HEK293 (cell line): ENCODE measurements at regions not wholly inside any gene's neighbourhood (a gene's known extent, or its start where the extent isn't known, plus 50 kb on each side); places are given as distances from the start of the nearest gene placed in this dataset.

Experiments
- CTCF ChIA-PET: fragments of 350-600 bp; formaldehyde crosslinking; extraction: SDS; loops from one replicate; lab custom pipeline; 2021; ENCODE audit warnings: antibody characterized with exemption; lab: Yijun Ruan, JAX
- POLR2A ChIA-PET: fragments of 300-600 bp; formaldehyde crosslinking; extraction: SDS; loops from one replicate; lab custom pipeline; 2020; ENCODE audit warnings: antibody characterized with exemption, inconsistent platforms; lab: Yijun Ruan, JAX
- H3K27ac ChIP-seq: fragments of 200-500 bp; sonication (Bioruptor generic); 2 replicates; pipeline ENCODE4 v1.5.1; 2014; ENCODE audit warnings: low read depth, low read length, control low read depth, inconsistent platforms; ENCODE audit errors: extremely low read depth
- H3K36me3 ChIP-seq, 2 experiments: fragments of 200-500 bp in 1 of 2; sonication (Bioruptor generic) in 1 of 2; 1 replicate in 1 of 2; 2 replicates in 1 of 2; pipeline ENCODE4 v1.5.1; 2014 to 2017; ENCODE audit warnings: inconsistent platforms in 2 of 2, low read length in 2 of 2; ENCODE audit not compliant: control insufficient read depth in 2 of 2, insufficient read depth in 1 of 2
- H3K4me1 ChIP-seq: fragments of 200-500 bp; sonication (Bioruptor generic); 2 replicates; pipeline ENCODE4 v1.5.1; 2014; ENCODE audit warnings: mild to moderate bottlenecking, low read length, inconsistent platforms; ENCODE audit not compliant: control insufficient read depth, insufficient read depth
- H3K4me3 ChIP-seq: 2 replicates; pipeline ENCODE4 v1.5.1; 2011; ENCODE audit warnings: low read depth, mild to moderate bottlenecking, control low read depth, low read length, moderate library complexity
- H3K9me3 ChIP-seq: fragments of 200-500 bp; sonication (Bioruptor generic); 2 replicates; pipeline ENCODE4 v1.5.1; 2014; ENCODE audit warnings: low read depth, low read length, inconsistent platforms; ENCODE audit not compliant: control insufficient read depth, insufficient read depth
- KLF16 ChIP-seq: fragments of 450-650 bp; formaldehyde crosslinking; IDR thresholded peaks from 2 replicates; pipeline ENCODE4 v1.5.1; 2017; ENCODE audit warnings: missing biosample characterization, missing genetic modification characterization
- KLF9 ChIP-seq: fragments of 450-650 bp; formaldehyde crosslinking; IDR thresholded peaks from 2 replicates; pipeline ENCODE4 v1.5.1; 2016; ENCODE audit warnings: missing biosample characterization, missing genetic modification characterization, low read depth
- PRDM1 ChIP-seq: fragments of 450-650 bp; formaldehyde crosslinking; IDR thresholded peaks from 2 replicates; pipeline ENCODE4; 2016; ENCODE audit warnings: missing biosample characterization, missing genetic modification characterization
- ZNF133 ChIP-seq: fragments of 450-650 bp; formaldehyde crosslinking; IDR thresholded peaks from 2 replicates; pipeline ENCODE4 v1.5.1; 2016; ENCODE audit warnings: missing biosample characterization, missing genetic modification characterization
- ZNF2 ChIP-seq: fragments of 450-650 bp; formaldehyde crosslinking; IDR thresholded peaks from 2 replicates; pipeline ENCODE4 v1.5.1; 2016; ENCODE audit warnings: missing biosample characterization, missing genetic modification characterization
- ZNF354C ChIP-seq: fragments of 450-650 bp; formaldehyde crosslinking; IDR thresholded peaks from 2 replicates; pipeline ENCODE4 v1.5.1; 2016; ENCODE audit warnings: missing biosample characterization, missing genetic modification characterization, low read depth, borderline replicate concordance
- ZNF391 ChIP-seq: fragments of 450-650 bp; formaldehyde crosslinking; IDR thresholded peaks from 2 replicates; pipeline ENCODE4 v1.5.1; 2016; ENCODE audit warnings: low read depth, missing biosample characterization, missing genetic modification characterization, borderline replicate concordance
- ZNF404 ChIP-seq: fragments of 450-650 bp; formaldehyde crosslinking; IDR thresholded peaks from 2 replicates; pipeline ENCODE4 v1.5.1; 2017; ENCODE audit warnings: missing biosample characterization, missing genetic modification characterization
- ZNF423 ChIP-seq: fragments of 450-650 bp; formaldehyde crosslinking; IDR thresholded peaks from 2 replicates; pipeline ENCODE4 v1.5.1; 2016; ENCODE audit warnings: missing biosample characterization, missing genetic modification characterization
- ZNF544 ChIP-seq: fragments of 450-650 bp; formaldehyde crosslinking; IDR thresholded peaks from 2 replicates; pipeline ENCODE4 v1.5.0; 2017; ENCODE audit warnings: missing biosample characterization, missing genetic modification characterization
- ZNF658 ChIP-seq: fragments of 450-650 bp; formaldehyde crosslinking; IDR thresholded peaks from 2 replicates; pipeline ENCODE4; 2016; ENCODE audit warnings: missing biosample characterization, missing genetic modification characterization
- ZNF776 ChIP-seq: fragments of 450-650 bp; formaldehyde crosslinking; IDR thresholded peaks from 2 replicates; pipeline ENCODE4 v1.5.0; 2017; ENCODE audit warnings: missing biosample characterization, missing genetic modification characterization, borderline replicate concordance
- ZSCAN30 ChIP-seq: fragments of 450-650 bp; IDR thresholded peaks from 2 replicates; pipeline ENCODE4 v1.5.1; 2018; ENCODE audit warnings: missing biosample characterization, mild to moderate bottlenecking, missing genetic modification characterization, moderate library complexity
- TF ChIP-seq, protein P1 (sequence below): fragments of 450-650 bp; formaldehyde crosslinking; IDR thresholded peaks from 2 replicates; pipeline ENCODE4 v1.5.1; 2016; ENCODE audit warnings: missing biosample characterization, missing genetic modification characterization
- TF ChIP-seq, protein P2 (sequence below): fragments of 450-650 bp; formaldehyde crosslinking; IDR thresholded peaks from 2 replicates; pipeline ENCODE4 v1.5.1; 2016; ENCODE audit warnings: missing biosample characterization, missing genetic modification characterization
- TF ChIP-seq, protein P3 (sequence below): fragments of 450-650 bp; formaldehyde crosslinking; conservative IDR thresholded peaks from 2 replicates; pipeline ENCODE4 v1.5.1; 2016; ENCODE audit warnings: low read depth, missing biosample characterization, missing genetic modification characterization
- TF ChIP-seq, protein P4 (sequence below): fragments of 450-650 bp; formaldehyde crosslinking; IDR thresholded peaks from 2 replicates; pipeline ENCODE4 v1.5.0; 2017; ENCODE audit warnings: missing biosample characterization, missing genetic modification characterization, borderline replicate concordance

DNA sequence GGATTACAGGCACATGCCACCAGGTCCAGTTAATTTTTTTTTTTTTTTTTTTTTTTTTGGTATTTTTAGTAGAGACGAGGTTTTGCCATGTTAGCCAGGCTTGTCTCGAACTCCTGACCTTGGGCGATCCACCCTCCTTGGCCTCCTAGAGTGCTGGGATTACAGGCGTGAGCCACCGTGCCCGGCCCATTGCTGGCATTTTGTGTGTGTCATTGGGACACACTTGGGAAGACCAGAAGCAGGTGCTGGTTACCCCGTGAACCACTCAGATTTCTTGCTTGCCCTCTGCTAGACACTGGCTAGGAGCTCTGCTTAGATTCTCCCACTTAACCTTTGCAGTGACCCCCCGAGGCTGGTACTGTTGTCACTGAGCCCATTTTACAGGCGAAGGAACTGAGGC lies 229.3 kb downstream of the IRF8 start:
- TF ChIP-seq ZNF544 (tag by site-specific recombination), result no peak
- TF ChIP-seq KLF16 (tag by site-specific recombination), result no peak
- no peak for TF ChIP-seq ZNF2 (tag by site-specific recombination)
- TF ChIP-seq ZNF658, result no peak
- TF ChIP-seq, protein P1, sequence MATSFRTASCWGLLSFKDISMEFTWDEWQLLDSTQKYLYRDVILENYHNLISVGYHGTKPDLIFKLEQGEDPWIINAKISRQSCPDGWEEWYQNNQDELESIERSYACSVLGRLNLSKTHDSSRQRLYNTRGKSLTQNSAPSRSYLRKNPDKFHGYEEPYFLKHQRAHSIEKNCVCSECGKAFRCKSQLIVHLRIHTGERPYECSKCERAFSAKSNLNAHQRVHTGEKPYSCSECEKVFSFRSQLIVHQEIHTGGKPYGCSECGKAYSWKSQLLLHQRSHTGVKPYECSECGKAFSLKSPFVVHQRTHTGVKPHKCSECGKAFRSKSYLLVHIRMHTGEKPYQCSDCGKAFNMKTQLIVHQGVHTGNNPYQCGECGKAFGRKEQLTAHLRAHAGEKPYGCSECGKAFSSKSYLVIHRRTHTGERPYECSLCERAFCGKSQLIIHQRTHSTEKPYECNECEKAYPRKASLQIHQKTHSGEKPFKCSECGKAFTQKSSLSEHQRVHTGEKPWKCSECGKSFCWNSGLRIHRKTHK (tag by site-specific recombination), result no peak
- TF ChIP-seq ZNF404 (tag by site-specific recombination), result no peak
- TF ChIP-seq, protein P2, sequence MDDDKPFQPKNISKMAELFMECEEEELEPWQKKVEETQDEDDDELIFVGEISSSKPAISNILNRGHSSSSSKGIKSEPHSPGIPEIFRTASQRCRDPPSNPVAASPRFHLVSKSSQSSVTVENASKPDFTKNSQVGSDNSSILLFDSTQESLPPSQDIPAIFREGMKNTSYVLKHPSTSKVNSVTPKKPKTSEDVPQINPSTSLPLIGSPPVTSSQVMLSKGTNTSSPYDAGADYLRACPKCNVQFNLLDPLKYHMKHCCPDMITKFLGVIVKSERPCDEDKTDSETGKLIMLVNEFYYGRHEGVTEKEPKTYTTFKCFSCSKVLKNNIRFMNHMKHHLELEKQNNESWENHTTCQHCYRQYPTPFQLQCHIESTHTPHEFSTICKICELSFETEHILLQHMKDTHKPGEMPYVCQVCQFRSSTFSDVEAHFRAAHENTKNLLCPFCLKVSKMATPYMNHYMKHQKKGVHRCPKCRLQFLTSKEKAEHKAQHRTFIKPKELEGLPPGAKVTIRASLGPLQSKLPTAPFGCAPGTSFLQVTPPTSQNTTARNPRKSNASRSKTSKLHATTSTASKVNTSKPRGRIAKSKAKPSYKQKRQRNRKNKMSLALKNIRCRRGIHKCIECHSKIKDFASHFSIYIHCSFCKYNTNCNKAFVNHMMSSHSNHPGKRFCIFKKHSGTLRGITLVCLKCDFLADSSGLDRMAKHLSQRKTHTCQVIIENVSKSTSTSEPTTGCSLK, result no peak
- TF ChIP-seq KLF9 (tag by site-specific recombination), result no peak
- no peak for TF ChIP-seq ZNF133 (tag by site-specific recombination)
- TF ChIP-seq ZNF423, result no peak
- TF ChIP-seq ZNF391 (tag by site-specific recombination), result no peak
- TF ChIP-seq ZSCAN30 (tag by site-specific recombination), result no peak
- no peak for TF ChIP-seq ZNF354C (tag by site-specific recombination)
- TF ChIP-seq ZNF776 (tag by site-specific recombination), result no peak
- no peak for TF ChIP-seq PRDM1 (tag by site-specific recombination)
- TF ChIP-seq, protein P3, sequence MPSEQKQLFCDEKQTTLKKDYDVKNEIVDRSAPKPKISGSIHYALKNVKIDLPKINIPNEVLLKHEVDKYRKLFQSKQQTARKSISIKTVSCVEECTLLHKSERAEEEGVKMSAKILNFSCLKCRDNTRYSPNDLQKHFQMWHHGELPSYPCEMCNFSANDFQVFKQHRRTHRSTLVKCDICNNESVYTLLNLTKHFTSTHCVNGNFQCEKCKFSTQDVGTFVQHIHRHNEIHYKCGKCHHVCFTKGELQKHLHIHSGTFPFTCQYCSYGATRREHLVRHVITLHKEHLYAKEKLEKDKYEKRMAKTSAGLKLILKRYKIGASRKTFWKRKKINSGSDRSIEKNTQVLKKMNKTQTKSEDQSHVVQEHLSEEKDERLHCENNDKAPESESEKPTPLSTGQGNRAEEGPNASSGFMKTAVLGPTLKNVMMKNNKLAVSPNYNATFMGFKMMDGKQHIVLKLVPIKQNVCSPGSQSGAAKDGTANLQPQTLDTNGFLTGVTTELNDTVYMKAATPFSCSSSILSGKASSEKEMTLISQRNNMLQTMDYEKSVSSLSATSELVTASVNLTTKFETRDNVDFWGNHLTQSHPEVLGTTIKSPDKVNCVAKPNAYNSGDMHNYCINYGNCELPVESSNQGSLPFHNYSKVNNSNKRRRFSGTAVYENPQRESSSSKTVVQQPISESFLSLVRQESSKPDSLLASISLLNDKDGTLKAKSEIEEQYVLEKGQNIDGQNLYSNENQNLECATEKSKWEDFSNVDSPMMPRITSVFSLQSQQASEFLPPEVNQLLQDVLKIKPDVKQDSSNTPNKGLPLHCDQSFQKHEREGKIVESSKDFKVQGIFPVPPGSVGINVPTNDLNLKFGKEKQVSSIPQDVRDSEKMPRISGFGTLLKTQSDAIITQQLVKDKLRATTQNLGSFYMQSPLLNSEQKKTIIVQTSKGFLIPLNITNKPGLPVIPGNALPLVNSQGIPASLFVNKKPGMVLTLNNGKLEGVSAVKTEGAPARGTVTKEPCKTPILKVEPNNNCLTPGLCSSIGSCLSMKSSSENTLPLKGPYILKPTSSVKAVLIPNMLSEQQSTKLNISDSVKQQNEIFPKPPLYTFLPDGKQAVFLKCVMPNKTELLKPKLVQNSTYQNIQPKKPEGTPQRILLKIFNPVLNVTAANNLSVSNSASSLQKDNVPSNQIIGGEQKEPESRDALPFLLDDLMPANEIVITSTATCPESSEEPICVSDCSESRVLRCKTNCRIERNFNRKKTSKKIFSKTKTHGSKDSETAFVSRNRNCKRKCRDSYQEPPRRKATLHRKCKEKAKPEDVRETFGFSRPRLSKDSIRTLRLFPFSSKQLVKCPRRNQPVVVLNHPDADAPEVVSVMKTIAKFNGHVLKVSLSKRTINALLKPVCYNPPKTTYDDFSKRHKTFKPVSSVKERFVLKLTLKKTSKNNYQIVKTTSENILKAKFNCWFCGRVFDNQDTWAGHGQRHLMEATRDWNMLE (tag by site-specific recombination), result no peak
- TF ChIP-seq, protein P4, sequence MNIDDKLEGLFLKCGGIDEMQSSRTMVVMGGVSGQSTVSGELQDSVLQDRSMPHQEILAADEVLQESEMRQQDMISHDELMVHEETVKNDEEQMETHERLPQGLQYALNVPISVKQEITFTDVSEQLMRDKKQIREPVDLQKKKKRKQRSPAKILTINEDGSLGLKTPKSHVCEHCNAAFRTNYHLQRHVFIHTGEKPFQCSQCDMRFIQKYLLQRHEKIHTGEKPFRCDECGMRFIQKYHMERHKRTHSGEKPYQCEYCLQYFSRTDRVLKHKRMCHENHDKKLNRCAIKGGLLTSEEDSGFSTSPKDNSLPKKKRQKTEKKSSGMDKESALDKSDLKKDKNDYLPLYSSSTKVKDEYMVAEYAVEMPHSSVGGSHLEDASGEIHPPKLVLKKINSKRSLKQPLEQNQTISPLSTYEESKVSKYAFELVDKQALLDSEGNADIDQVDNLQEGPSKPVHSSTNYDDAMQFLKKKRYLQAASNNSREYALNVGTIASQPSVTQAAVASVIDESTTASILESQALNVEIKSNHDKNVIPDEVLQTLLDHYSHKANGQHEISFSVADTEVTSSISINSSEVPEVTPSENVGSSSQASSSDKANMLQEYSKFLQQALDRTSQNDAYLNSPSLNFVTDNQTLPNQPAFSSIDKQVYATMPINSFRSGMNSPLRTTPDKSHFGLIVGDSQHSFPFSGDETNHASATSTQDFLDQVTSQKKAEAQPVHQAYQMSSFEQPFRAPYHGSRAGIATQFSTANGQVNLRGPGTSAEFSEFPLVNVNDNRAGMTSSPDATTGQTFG (tag by site-specific recombination), result no peak
- TF ChIP-seq, all 188 proteins: peak for 0
- Histone ChIP-seq H3K36me3 (no peaks in the 10 kb centered on the region), H3K27ac (no peak overlapping the region), H3K4me3 (no peak overlapping the region), H3K9me3 (no peaks in the 10 kb centered on the region), H3K4me1 (no peaks in the 10 kb centered on the region; the same call in 1 of the 2 replicates)
- POLR2A ChIA-PET, result interaction anchor here (0.7 kb wide), 1 partner anchor 1212 kb away, joined by 3 read pairs; no protein-coding TSS in a partner anchor
- CTCF ChIA-PET, result interaction anchor here (1.3 kb wide), 1 partner anchor 307 kb away, joined by 3 read pairs; no protein-coding TSS in a partner anchor
